M059J (cell line): ENCODE measurements at regions not wholly inside any gene's neighbourhood (a gene's known extent, or its start where the extent isn't known, plus 50 kb on each side); places are given as distances from the start of the nearest gene placed in this dataset.
"Not testable (repeated sequence)": the region's sequence is repeated elsewhere in the genome, so short reads cannot be mapped to it uniquely, and the experiment has no call there.

ENCODE experiments used
- DNase-seq: peaks from one replicate; pipeline ENCODE4 v3.0.0-alpha.2; 2012; ENCODE audit warnings: low read depth

DNA sequence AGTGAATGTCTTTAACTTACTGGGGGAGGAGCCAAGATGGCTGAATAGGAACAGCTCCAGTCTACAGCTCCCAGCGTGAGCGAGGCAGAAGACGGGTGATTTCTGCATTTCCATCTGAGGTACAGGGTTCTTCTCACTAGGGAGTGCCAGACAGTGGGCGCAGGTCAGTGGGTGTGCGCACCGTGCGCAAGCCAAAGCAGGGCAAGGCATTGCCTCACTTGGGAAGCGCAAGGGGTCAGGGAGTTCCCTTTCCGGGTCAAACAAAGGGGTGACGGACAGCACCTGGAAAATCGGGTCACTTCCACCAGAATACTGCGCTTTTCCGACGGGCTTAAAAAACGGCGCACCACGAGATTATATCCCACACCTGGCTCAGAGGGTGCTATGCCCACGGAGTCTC, 187.3 kb downstream of the CHIC2 start:
- DNase-seq = not testable (repeated sequence)

DNA sequence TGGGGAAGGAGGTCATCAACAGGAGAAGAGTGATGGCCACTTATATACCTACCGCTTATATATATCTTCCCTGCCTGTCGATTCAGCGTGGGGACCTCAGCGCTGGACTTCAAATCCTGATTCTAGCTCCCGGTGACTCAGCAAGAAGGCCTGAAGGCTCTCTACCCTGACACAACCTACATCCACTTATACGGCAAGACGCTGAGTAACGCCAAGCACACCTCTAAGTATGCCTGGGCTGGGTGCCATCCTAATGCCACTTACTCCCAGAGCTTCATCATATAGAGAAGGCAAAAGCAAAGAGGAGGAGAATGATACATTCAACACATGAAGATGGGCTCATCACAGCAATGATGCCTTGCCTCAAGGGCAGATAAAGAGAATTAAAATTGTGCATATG, 198.3 kb downstream of the CHIC2 start:
- no peak for DNase-seq

DNA sequence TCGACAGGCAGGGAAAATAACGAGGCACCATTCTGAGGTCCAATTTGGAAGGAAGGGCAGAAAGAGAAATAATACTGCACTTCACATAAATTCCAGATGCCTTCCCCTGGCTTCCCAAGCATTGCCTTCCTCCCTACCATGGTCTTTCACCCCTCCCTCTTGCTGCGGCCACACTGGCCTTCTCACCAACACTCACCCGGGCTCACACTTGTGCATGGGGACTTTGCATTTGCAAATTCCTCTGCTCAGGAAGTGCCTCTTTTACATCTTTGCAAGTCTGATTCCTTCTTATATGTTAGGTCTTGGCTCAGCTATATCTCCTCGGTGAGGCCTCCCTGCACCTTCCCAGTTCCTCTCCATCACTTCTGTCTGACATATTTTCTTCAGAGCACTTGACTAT, 199.4 kb downstream of the CHIC2 start:
- DNase-seq = no peak

DNA sequence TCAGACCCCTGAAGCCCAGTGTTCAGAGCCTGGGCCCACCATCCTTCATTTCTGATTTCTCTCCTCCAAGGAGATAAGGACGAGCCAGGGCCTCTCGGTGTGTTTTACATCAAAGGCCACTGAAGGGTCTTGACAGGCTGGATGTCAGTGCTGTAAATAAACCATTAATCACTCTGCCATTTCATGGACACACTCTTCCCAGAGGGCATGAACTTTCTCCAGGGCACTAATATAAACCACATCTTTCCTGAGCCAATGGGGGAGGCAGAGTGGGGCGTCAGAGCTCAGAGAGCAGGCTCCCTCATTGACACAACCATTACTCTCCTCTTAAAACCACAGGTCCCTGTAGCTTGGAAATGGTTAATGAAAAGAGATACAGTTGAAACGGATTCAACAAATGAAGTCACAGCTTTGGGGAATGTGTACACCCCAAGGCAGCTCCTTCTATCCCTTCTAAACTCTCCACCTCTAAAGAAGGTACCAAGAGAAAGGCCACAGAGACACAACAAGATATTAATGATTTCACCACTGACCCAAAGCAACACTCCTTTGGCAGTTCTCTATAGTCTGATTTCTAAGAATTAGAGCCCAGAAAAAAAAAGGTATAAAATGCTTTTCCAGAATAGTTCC, 200.6 kb downstream of the CHIC2 start:
- peak; percentile 77 for DNase-seq

DNA sequence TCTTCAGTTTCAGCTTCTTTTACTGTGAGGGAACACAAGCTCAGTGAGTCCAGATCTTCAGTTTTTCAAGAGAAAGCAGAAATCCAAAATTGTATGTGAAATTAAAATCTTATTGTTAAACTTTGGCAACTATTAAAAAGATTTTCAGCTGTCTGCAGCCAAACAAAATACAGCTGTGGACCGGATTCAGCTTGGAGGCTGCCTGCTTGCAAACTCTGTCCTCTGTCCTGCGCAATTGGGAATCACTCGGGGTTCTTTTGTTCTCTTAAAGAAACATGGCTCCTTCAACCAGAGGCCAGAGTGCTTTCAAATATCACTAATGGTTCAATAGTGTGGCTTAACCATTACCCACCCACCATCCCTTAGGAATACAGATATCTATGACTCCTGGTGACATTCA, 201.2 kb downstream of the CHIC2 start:
- DNase-seq = no peak

DNA sequence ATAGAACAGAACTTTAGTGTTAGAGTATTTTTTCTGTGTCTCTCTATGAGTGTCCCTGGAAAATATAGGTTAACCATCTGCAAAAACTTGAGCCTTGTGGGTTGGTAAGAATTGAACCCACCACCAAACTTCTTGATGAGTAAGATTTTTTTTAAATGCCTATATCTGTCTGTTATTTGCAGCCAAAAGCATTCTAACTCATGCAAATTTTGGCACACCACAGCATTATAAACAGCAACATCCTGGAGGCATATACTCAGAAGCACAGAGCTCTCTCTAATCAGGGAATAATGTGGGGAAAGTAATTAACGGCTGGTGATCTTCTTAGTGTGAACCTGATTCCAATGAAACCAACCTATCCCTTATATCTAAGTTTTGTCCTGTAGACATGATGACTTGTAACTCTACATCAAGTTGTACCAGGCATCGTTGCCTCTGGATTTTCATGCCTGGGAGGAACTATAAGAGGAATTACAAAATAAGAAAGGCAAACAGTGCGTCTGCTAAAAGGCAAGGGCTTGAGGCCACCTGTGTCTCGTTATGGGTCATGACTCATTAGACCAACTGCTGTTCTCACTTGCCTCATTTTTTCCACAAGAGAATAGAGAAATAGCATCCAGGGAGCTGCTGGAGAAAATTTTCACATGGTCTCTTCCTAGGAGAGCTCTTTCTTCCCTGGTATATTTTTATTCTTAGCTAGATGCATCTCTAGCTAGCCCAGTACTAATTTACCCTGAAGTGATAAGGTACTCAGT, 202.4 kb downstream of the CHIC2 start:
- DNase-seq = peak; percentile 85

DNA sequence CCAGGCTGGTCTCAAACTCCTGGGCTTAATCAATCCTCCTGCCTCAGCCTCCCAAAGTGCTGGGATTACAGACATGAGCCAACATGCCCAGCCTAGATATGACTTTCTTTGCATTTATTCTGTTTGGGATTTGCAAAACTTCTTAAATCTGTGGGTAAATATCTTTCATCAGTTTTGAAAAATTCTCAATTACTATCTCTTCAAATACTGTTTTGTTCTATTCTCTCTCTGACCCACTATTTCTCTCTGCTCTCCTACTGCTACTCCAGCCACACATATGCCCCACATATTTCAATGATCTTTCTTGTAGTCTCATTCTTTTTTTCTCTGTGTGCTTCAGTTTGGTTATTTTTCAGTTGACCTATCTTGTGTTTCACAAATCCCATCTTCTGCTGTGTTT, 205.1 kb downstream of the CHIC2 start:
- DNase-seq = no peak

DNA sequence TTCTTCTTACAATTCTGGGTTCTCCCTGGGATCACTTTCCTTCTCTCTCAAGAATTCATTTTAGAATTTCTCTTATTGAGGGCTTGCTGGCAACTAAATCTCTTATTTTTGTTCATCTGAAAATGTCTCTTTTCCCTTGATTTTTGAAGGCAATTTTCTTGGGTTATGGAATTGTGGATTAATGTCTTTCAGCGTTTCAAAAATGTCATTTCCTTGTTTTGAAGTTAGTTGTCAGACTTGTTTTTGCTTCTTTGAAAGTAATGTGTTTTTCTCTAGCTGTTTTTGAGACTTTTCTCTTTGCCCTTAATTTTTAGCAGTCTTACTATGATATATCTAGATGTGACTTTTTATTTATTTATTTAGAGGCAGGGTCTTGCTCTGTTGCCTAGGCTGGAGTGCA, 205.7 kb downstream of the CHIC2 start:
- no peak for DNase-seq

DNA sequence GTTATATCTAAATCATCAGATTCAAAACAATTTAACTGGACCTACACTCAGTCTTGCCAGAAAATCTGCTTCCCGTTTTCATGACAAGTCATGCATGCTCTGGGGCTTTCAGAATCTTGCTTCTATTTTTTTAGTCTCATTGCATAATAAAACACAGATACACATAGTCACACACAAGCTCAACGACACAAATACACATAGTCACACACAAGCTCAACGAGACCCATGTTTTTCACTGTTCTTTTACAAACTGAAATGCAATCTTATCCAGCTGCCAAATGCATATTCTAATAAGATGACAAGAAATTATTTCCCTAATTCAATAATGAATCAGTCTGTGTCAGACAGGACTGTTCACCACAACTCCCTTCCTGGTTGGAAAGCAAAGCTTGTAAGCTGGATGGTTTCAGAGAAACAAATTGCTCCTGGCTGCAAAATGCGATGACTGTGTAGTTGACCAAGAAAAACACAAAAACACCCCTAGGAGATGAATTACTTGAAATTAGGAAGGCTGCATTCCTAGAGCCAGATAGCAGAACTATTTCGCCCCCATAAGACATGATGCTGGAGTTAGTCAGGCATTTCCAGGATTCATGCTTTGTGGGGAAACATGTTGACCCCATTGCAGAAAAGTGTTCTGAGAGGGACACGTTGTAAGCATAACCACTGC, 208.7 kb downstream of the CHIC2 start:
- DNase-seq = peak; percentile 62

DNA sequence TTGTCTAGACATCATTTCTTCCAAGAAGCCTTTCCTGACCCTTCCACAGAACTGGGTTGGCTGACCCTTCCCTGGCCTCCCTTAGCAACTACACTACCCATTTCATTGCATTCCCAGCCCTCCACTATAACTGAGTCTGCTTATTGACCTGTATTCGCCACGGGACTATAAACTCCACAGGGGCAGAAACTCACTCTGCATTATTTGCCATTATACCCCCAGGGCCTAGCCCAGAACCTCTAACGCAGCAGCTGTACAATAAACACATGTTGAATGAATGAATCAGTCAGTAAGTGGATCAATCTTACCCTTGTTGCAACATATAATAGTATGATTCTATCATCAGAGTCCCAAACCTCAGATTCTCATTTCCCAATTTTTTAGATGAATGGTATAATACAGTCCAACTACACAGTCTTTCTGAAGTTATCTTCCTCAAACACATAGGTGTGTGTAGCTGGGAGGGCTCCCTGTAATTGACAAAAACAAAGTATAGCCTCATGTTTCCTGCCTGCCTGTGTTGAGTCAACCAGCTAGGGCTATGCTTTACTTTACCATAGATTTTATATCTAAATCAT, 209.3 kb downstream of the CHIC2 start:
- peak; percentile 11 for DNase-seq

DNA sequence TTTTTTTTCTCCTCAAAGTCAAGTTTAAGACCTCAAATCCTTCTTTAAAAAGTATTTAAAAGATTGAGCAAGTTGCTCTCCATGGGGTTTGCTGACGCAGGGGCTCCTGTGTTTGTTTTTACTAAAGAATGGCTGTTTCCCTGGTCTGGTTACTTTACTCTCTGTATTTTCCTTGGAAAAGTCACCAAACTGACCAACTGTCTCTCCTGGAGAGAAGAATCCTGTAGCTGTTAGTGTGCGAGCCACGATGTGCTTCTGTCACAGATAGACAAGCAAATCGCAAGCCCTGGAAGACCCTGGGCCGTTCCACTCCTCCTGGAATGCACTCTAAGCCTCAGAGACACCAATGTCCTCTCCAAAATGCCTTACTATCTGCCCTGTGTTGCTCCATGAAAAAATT, 212.1 kb downstream of the CHIC2 start:
- no peak for DNase-seq

DNA sequence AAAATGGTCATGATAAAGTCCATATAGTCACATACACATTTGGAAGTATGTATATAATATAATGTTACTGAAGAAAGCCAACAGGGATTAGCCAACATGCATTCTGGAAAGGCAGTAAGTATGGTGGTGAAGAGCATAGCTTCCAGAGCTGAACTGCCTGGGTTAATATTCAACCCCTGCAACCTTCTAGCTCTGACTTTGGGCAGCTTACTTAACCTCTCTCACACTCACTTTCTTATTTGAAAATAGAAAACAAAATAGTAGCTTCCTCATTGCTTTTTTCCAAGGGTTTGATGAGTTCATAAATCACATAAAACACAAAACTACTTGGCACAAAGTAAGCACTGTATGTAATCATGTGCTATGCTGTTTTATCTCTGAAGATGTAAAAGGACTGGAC, 216.4 kb downstream of the CHIC2 start:
- DNase-seq = no peak

DNA sequence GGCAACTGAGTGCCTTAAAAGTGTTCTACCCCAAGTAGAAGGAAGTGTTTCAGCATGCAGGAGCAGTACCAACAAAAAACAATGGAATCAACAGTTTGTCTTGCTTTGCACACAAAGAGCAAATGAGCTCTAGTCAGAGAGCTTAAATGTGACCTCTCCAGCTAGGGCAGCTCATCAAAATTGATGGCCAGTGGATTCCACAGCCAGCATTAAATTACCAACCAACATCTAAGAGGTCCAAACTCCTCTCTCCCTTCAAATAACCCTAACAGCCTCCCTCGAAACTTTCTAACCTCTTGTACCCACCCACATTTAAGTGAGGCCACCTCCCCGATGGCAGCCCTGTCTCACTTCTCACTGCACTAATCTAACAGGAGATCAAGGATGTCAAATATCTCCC, 219.9 kb downstream of the CHIC2 start:
- no peak for DNase-seq

DNA sequence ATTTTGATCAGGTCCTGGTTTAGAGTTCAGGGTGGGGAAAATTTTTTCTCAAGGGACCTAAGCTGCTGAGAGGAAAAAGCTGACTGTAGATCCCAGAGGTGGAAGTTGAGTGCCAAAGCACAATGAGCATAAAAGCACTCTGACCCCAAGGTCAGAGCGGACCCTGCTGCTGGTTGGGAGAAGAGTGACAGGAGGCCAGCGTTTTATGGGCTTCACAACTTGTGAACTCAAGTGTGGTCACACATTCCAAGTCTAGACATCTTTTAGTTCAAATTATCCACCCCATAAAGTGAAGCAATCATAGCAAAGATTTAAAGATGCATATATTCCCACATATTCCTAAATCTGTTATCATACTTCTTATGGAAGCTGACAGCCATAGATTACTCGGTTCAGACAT, 220.3 kb downstream of the CHIC2 start:
- no peak for DNase-seq

DNA sequence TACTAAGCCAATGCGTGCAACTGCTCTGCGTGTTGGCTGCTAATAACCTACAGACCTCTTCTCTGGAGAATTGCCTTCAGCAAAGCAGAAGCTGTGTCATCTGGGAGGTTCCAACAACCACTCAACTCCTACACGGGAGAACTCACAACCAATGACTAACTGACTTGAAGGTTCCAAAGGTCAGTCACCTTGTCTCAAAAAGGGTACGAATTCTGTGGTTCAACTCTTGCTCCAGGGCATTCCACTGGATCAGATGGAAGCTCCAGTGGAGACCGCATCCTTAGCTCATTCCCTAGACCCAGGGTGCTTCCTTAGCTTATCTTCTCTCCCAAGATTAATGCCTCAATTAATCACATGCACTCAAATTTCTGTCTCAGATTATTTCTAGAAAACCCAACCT, 222.7 kb downstream of the CHIC2 start:
- peak; percentile 15 for DNase-seq

DNA sequence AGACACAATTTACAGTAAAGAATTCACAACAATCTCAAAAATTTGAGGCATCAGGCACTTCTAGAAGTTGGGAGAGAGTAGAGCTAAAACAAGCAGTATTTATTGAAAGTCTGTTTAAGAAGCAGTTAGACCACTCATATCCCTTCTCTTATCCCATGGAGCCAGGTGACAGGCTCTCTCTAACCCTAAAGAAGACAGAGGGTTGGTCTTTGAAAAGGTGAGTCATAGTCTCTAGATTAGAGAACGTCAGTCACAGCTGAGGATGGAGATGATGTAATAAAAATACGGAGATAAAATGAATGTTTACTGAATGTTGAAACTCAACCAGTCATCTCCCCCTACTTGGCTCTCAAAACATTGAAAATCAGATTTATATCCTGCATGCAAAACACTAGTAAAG, 223.8 kb downstream of the CHIC2 start:
- peak; percentile 8 for DNase-seq

DNA sequence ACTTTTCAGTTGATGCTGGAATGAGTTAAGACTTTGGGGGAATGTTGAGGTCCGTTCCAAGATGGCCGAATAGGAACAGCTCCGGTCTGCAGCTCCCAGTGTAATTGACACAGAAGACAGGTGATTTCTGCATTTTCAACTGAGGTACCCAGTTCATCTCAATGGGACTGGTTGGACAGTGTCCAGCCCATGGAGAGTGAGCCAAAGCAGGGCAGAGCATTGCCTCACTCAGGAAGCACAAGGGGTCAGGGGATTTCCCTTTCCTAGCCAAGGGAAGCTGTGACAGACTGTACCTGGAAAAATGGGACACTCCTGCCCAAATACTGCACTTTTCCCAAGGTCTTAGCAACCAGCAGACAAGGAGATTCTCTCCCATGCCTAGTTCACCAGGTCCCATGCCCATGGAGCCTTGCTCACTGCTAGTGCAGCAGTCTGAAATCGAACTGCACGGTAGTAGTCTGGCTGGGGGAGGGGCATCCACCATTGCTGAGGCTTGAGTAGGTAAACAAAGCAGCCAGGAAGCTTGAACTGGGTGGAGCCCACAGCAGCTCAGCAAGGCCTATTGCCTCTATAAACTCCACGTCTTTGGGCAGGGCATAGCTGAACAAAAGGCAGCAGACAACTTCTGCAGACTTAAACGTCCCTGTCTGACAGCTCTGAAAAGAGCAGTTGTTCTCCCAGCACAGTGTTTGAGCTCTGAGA, 231.0 kb downstream of the CHIC2 start:
- not testable (repeated sequence) for DNase-seq

DNA sequence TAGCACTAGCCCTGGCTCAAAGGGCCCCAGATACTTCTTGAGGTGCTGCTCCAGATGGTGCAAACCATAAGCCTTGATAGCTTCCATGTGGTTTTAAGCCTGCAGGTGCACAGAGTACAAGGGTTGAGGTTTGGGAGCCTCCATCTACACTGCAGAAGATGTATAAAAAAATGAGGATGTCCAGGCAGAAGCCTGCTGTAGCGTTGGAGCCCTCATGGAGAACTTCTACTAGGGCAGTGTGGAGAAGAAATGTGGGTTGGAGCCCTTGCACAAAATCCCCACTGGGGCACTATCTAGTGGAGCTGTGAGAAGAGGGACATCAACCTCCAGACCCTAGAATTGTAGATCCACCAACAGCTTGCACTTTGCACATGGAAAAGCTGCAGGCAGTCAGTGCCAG, 231.9 kb downstream of the CHIC2 start:
- no peak for DNase-seq

DNA sequence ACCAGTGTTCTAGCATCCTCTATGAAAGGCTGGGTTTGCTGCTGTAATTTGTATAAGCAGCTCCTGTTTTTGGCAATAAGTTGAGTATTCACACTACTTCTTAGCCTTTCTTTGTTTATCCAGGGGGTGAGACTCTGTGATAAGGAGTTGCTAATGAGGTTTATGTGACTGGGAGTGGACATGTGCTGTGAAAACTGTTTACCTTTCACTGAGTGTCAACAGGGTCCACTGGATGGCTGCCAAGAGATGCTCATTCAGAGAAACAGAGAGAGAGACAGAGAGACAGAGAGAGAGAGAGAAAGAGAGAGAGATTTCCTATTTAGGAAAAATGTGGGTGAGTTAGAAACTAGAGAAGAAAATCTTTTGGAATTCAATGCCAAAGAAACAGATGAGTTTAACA, 233.9 kb downstream of the CHIC2 start:
- no peak for DNase-seq

DNA sequence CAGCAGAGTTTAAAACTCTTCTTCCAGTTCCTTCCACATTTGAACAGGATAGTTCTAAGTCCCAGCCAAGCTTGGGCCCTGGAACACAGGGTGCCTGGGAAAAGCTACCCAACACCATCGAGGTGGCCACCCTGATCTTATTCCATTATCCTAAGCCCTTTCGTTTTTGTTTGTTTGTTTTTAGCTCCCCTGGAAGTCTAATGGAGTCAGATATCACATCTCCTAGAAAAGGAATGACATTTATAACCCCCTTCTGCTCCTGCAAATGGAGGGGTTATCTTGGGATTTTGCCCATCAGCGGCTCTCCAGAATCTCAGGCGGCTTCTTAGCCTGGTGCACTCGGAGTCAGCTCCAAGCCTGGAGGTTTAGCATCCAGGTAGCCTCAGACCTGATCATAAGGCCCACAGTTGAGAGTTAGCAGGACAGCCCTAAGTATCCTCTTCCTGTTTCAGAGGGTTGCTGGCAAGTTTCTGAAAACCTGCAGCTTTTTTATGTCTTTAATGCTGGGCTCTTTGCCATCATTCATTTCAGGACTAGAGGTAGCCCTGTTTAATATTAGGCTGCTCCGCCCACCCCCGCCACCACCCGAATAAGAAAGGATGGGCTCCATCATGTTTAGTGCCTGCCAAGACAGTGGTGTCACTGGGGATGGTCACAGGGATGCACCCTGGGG, 230.0 kb upstream of the LNX1 start:
- DNase-seq = no peak

DNA sequence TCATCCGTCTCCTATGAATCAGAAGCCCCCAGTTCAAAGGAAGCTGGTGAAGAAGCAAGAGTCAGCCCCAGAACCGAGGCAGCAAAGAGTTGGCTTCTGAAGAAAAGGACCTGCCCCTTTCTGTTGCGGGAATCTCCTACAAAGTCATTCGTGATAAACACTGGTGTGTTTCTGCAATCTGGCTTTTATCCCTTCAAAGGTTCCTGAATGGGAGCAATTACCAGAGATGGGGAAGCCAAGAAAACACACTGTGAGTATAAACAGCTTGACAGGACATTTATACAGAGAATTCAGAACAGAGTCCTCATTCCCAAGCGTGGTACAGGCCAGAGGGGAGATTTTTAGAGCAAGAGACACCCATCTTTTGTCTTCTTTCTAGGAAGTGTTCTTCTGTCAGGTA, 226.8 kb upstream of the LNX1 start:
- no peak for DNase-seq

DNA sequence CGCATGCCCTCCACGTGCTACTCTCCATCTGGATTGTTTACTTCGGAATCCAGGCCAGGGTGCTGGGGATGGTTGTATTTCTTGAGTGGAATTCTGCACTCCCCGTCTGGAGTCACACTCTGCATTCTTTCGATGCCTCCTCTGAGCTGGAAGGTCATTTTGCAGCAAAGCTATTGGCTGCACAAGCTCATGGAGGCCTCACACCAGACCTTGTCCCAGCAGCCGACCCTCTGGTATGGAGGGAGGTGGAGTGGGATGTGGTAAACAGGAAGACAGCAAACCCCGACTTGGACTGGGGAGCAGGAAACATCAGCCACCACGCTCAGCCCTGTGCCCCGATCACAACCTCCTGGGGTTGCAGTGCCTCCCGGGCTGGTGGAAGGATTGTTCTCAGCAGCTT, 225.3 kb upstream of the LNX1 start:
- no peak for DNase-seq
